ENCODE measurements at regions not wholly inside any gene's neighbourhood (a gene's known extent, or its start where the extent isn't known, plus 50 kb on each side); places are given as distances from the start of the nearest gene placed in this dataset.

- TF ChIP-seq EP300 (conservative IDR thresholded peaks at IDR 0.05; ENCODE audit: poor library complexity, severe bottlenecking): no peak
- TF ChIP-seq, protein P1, sequence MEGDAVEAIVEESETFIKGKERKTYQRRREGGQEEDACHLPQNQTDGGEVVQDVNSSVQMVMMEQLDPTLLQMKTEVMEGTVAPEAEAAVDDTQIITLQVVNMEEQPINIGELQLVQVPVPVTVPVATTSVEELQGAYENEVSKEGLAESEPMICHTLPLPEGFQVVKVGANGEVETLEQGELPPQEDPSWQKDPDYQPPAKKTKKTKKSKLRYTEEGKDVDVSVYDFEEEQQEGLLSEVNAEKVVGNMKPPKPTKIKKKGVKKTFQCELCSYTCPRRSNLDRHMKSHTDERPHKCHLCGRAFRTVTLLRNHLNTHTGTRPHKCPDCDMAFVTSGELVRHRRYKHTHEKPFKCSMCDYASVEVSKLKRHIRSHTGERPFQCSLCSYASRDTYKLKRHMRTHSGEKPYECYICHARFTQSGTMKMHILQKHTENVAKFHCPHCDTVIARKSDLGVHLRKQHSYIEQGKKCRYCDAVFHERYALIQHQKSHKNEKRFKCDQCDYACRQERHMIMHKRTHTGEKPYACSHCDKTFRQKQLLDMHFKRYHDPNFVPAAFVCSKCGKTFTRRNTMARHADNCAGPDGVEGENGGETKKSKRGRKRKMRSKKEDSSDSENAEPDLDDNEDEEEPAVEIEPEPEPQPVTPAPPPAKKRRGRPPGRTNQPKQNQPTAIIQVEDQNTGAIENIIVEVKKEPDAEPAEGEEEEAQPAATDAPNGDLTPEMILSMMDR (IDR thresholded peaks at IDR 0.05; ENCODE audit: poor library complexity, severe bottlenecking): no peak
These were observed 465.7 kb upstream of the FAR2 start for GRCh38 chr12:28683366-28683765.
